HL-60 (cell line): ENCODE measurements at regions not wholly inside any gene's neighbourhood (a gene's known extent, or its start where the extent isn't known, plus 50 kb on each side); places are given as distances from the start of the nearest gene placed in this dataset.
"Not testable (repeated sequence)": the region's sequence is repeated elsewhere in the genome, so short reads cannot be mapped to it uniquely, and the experiment has no call there.

Source experiments
- DNase-seq, 2 experiments: peaks; one replicate each; pipeline ENCODE4 v3.0.0-alpha.2; 2010 to 2020; ENCODE audit warnings: low read depth in 1 of 2, low spot score in 1 of 2
- H3K27ac ChIP-seq: fragments of 250-450 bp; sonication (Bioruptor Pico); replicated peaks from 2 replicates; pipeline ENCODE4 v1.5.1; 2020; ENCODE audit warnings: mild to moderate bottlenecking, moderate library complexity
- H3K27me3 ChIP-seq: fragments of 250-450 bp; sonication (Bioruptor Pico); 2 replicates; pipeline ENCODE4 v1.5.1; 2021; ENCODE audit warnings: mild to moderate bottlenecking, moderate library complexity; ENCODE audit not compliant: insufficient read depth, poor library complexity, severe bottlenecking
- H3K4me3 ChIP-seq: replicated peaks from 2 replicates; pipeline ENCODE4 v1.5.1; 2011; ENCODE audit warnings: mild to moderate bottlenecking, control low read depth, low read length; ENCODE audit not compliant: insufficient read depth
- SPI1 ChIP-seq: IDR thresholded peaks from 2 replicates; pipeline ENCODE4 v1.6.1; 2012; ENCODE audit warnings: low read depth, mild to moderate bottlenecking, borderline replicate concordance

- H3K27me3 ChIP-seq, DNase-seq, H3K4me3 ChIP-seq, H3K27ac ChIP-seq: not testable (repeated sequence)
These were observed 62.0 kb upstream of the ZNG1F start for GRCh38 chr9:41251101-41251500.

GRCh38 chr9:41246702-41247101 is 57.6 kb upstream of the ZNG1F start:
- TF ChIP-seq SPI1: peak; percentile 26; the same call in 1 of the 2 replicates
- DNase-seq, H3K27ac ChIP-seq, H3K27me3 ChIP-seq, H3K4me3 ChIP-seq: not testable (repeated sequence)
